Activated T-helper 1 cell treated with anti-CD3 and anti-CD28 coated beads, Interleukin-12 subunit alpha, Interleukin-12 subunit beta, Interleukin-2, Interleukin-4 antibody, amounts not matched to agents 30 ng/mL and 10 ng/mL and 1 ng/mL, durations not matched to agents 14 hours and 24 hours and 36 hours (primary cell): ENCODE measurements at regions not wholly inside any gene's neighbourhood (a gene's known extent, or its start where the extent isn't known, plus 50 kb on each side); places are given as distances from the start of the nearest gene placed in this dataset.
"Not testable (repeated sequence)": the region's sequence is repeated elsewhere in the genome, so short reads cannot be mapped to it uniquely, and the experiment has no call there.

Experiments
- DNase-seq: peaks from one replicate; pipeline ENCODE4 v3.0.0; 2021; ENCODE audit warnings: low spot score
- H3K27ac Mint-ChIP-seq: one replicate; pipeline ENCODE4 v1.8.0; 2021; ENCODE audit warnings: mild to moderate bottlenecking, mixed read lengths
- H3K27me3 Mint-ChIP-seq: one replicate; pipeline ENCODE4 v1.8.0; 2022; ENCODE audit warnings: mild to moderate bottlenecking, moderate library complexity, mixed read lengths; ENCODE audit not compliant: insufficient read depth
- H3K36me3 Mint-ChIP-seq: one replicate; pipeline ENCODE4 v1.8.0; 2021; ENCODE audit warnings: low read depth, mixed read lengths
- H3K4me1 Mint-ChIP-seq: one replicate; pipeline ENCODE4 v1.8.0; 2021; ENCODE audit warnings: low read depth, mixed read lengths
- H3K4me3 Mint-ChIP-seq: one replicate; pipeline ENCODE4 v1.8.0; 2021; ENCODE audit warnings: mild to moderate bottlenecking, moderate library complexity, mixed read lengths
- H3K9me3 Mint-ChIP-seq: one replicate; pipeline ENCODE4 v1.8.0; 2021; ENCODE audit warnings: mixed read lengths
- intact Hi-C: fragments of 100-400 bp; cut with micrococcal nuclease; formaldehyde crosslinking; loops from one replicate; pipeline ENCODE4 v1.15.1; 2024

DNA sequence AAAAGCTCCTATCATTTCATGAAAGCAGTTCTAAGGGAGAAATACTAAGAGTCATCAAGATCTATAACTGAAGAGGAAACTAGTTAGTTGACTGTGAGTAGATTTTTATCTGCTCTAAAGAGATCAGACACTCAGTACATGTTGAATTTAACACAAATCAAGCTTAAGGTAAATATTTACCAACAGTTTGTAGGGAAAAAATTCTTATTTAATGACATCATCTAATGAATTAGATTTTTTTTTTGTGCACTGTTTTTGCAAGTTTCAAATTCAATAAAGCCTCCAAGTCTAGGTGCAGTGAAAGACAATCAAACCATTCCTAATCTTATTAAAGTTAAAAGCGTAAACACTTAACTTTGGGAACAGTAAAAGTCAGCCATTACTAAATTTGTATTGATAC, 93.0 kb upstream of the PRKD1 start:
- Mint-ChIP-seq H3K9me3 (peaks cover 33% of the 10 kb centered on the region), H3K27ac (no peak overlapping the region), H3K4me1 (no peaks in the 10 kb centered on the region), H3K36me3 (no peaks in the 10 kb centered on the region), H3K27me3 (no peaks in the 10 kb centered on the region), H3K4me3 (no peak overlapping the region)
- intact Hi-C loops: no loop called here
- DNase-seq: no peak

GRCh38 chr14:30023350-30023749, 95.7 kb upstream of the PRKD1 start:
- H3K4me3 Mint-ChIP-seq, H3K4me1 Mint-ChIP-seq, H3K36me3 Mint-ChIP-seq, H3K27me3 Mint-ChIP-seq, intact Hi-C loops, DNase-seq, H3K27ac Mint-ChIP-seq: not testable (repeated sequence)
- peaks cover 31% of the 10 kb centered on the region for H3K9me3 Mint-ChIP-seq

- H3K27ac Mint-ChIP-seq: no peak overlapping the region
- no peak overlapping the region for H3K4me3 Mint-ChIP-seq
- no peaks in the 10 kb centered on the region for H3K4me1 Mint-ChIP-seq
- intact Hi-C loops: no loop called here
- peaks cover 26% of the 10 kb centered on the region for H3K9me3 Mint-ChIP-seq
- H3K27me3 Mint-ChIP-seq: no peaks in the 10 kb centered on the region
- DNase-seq: no peak
- H3K36me3 Mint-ChIP-seq: no peaks in the 10 kb centered on the region
These were observed 106.5 kb upstream of the PRKD1 start for GRCh38 chr14:30034152-30034551.

DNA sequence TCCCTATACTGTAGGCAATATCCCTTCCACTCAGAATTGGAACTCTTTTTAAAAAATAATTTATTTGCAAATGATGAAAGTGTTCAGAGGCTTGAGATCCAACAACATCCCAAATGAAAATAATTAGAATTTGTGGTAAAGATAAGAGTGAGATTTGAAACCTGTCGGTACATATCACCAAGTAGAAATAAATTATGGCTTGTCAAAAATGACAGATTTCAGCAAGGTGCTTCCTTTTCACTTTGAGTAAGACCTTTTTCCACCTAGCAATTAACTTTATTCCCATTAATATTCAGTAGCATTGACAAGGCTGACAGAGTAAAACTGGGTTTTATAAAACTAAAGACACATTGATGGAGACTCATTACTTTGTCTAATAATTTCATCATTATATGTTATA, 107.7 kb upstream of the PRKD1 start:
- no peaks in the 10 kb centered on the region for H3K27me3 Mint-ChIP-seq
- H3K27ac Mint-ChIP-seq: no peak overlapping the region
- intact Hi-C loops: no loop called here

GRCh38 chr14:30045720-30046119, 118.1 kb upstream of the PRKD1 start:
- H3K4me3 Mint-ChIP-seq: no peak overlapping the region
- intact Hi-C loops: no loop called here
- no peak for DNase-seq
- no peaks in the 10 kb centered on the region for H3K4me1 Mint-ChIP-seq
- H3K27ac Mint-ChIP-seq: no peak overlapping the region
- H3K36me3 Mint-ChIP-seq: no peaks in the 10 kb centered on the region
- no peaks in the 10 kb centered on the region for H3K27me3 Mint-ChIP-seq
- peaks cover 21% of the 10 kb centered on the region for H3K9me3 Mint-ChIP-seq

More for the DNA sequence above, 107.7 kb upstream of the PRKD1 start:
- Mint-ChIP-seq H3K4me1 (no peaks in the 10 kb centered on the region), H3K4me3 (no peak overlapping the region), H3K9me3 (peaks cover 26% of the 10 kb centered on the region), H3K36me3 (no peaks in the 10 kb centered on the region)
- no peak for DNase-seq

DNA sequence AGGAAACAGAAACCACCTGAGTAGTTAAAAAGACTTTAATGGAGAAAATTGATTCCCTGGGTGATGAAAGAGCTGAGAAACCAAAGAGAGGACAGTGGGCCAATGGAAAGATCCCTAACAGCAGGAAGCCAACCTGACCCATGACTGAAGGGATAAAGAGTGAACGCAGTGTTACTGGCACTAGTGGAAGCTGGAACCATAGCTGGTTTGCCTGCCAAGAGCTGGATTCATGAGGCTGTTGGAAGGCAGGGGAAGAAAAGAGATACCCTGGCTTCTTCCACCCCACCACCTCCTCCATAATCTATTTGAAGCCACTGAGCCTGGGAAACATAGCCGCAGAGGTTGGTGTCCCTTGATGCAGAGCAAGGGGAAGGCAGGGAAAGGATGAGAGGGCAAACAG, 125.5 kb upstream of the PRKD1 start:
- peaks cover 23% of the 10 kb centered on the region for H3K9me3 Mint-ChIP-seq
- no peaks in the 10 kb centered on the region for H3K36me3 Mint-ChIP-seq
- intact Hi-C loops: no loop called here
- no peak for DNase-seq
- H3K4me1 Mint-ChIP-seq: no peaks in the 10 kb centered on the region
- no peak overlapping the region for H3K27ac Mint-ChIP-seq
- no peaks in the 10 kb centered on the region for H3K27me3 Mint-ChIP-seq
- no peak overlapping the region for H3K4me3 Mint-ChIP-seq

GRCh38 chr14:30054201-30054600, 126.6 kb upstream of the PRKD1 start:
- Mint-ChIP-seq H3K36me3 (no peaks in the 10 kb centered on the region), H3K9me3 (peaks cover 23% of the 10 kb centered on the region), H3K27me3 (no peaks in the 10 kb centered on the region), H3K27ac (no peak overlapping the region), H3K4me1 (no peaks in the 10 kb centered on the region), H3K4me3 (no peak overlapping the region)
- intact Hi-C loops: no loop called here
- no peak for DNase-seq

- no peaks in the 10 kb centered on the region for H3K36me3 Mint-ChIP-seq
- H3K27ac Mint-ChIP-seq: no peak overlapping the region
- no peaks in the 10 kb centered on the region for H3K27me3 Mint-ChIP-seq
- DNase-seq: no peak
- H3K9me3 Mint-ChIP-seq: peaks cover 12% of the 10 kb centered on the region
- intact Hi-C loops: no loop called here
- no peak overlapping the region for H3K4me3 Mint-ChIP-seq
- H3K4me1 Mint-ChIP-seq: no peaks in the 10 kb centered on the region
These were observed 130.8 kb upstream of the PRKD1 start for GRCh38 chr14:30058401-30058800.

GRCh38 chr14:30063746-30064145, 136.1 kb upstream of the PRKD1 start:
- Mint-ChIP-seq H3K9me3 (peaks cover 30% of the 10 kb centered on the region), H3K27me3 (no peaks in the 10 kb centered on the region), H3K4me3 (no peak overlapping the region), H3K27ac (no peak overlapping the region), H3K36me3 (no peaks in the 10 kb centered on the region), H3K4me1 (no peaks in the 10 kb centered on the region)
- DNase-seq: no peak
- intact Hi-C loops: no loop called here

- no peak overlapping the region for H3K27ac Mint-ChIP-seq
- H3K36me3 Mint-ChIP-seq: no peaks in the 10 kb centered on the region
- no peaks in the 10 kb centered on the region for H3K27me3 Mint-ChIP-seq
- H3K4me3 Mint-ChIP-seq: no peak overlapping the region
- H3K9me3 Mint-ChIP-seq: peaks cover 31% of the 10 kb centered on the region
- intact Hi-C loops: no loop called here
- DNase-seq: no peak
- no peaks in the 10 kb centered on the region for H3K4me1 Mint-ChIP-seq
These were observed 136.8 kb upstream of the PRKD1 start for GRCh38 chr14:30064454-30064853.

- intact Hi-C loops: no loop called here
- H3K9me3 Mint-ChIP-seq: peaks cover 43% of the 10 kb centered on the region
- H3K27ac Mint-ChIP-seq: no peak overlapping the region
- no peak for DNase-seq
- no peaks in the 10 kb centered on the region for H3K4me1 Mint-ChIP-seq
- H3K27me3 Mint-ChIP-seq: no peaks in the 10 kb centered on the region
- H3K4me3 Mint-ChIP-seq: no peak overlapping the region
- no peaks in the 10 kb centered on the region for H3K36me3 Mint-ChIP-seq
These were observed 141.9 kb upstream of the PRKD1 start for GRCh38 chr14:30069536-30069935.

GRCh38 chr14:30072454-30072853, 144.8 kb upstream of the PRKD1 start:
- DNase-seq, H3K36me3 Mint-ChIP-seq, H3K27ac Mint-ChIP-seq, H3K4me1 Mint-ChIP-seq, H3K27me3 Mint-ChIP-seq, intact Hi-C loops, H3K4me3 Mint-ChIP-seq: not testable (repeated sequence)
- peaks cover 41% of the 10 kb centered on the region for H3K9me3 Mint-ChIP-seq

GRCh38 chr14:30077946-30078345, 150.3 kb upstream of the PRKD1 start:
- intact Hi-C loops: no loop called here

GRCh38 chr14:30078811-30079402, 151.3 kb upstream of the PRKD1 start:
- Mint-ChIP-seq H3K27ac (no peak overlapping the region), H3K36me3 (no peaks in the 10 kb centered on the region), H3K27me3 (no peaks in the 10 kb centered on the region), H3K9me3 (peaks cover 35% of the 10 kb centered on the region), H3K4me3 (no peak overlapping the region), H3K4me1 (no peaks in the 10 kb centered on the region)
- DNase-seq: no peak
- intact Hi-C loops: no loop called here

More at GRCh38 chr14:30077946-30078345, 150.3 kb upstream of the PRKD1 start:
- DNase-seq: no peak
- Mint-ChIP-seq H3K27me3 (no peaks in the 10 kb centered on the region), H3K9me3 (peaks cover 42% of the 10 kb centered on the region), H3K4me3 (no peak overlapping the region), H3K27ac (no peak overlapping the region), H3K36me3 (no peaks in the 10 kb centered on the region), H3K4me1 (no peaks in the 10 kb centered on the region)
